Sciatic nerve (tissue), 2 donors: ENCODE measurements at regions not wholly inside any gene's neighbourhood (a gene's known extent, or its start where the extent isn't known, plus 50 kb on each side); places are given as distances from the start of the nearest gene placed in this dataset.

Experiments
- ATAC-seq: fragments of 200-7000 bp; cut with Tn5 transposase; one replicate; pipeline ENCODE4 v1.9.1; 2020; ENCODE audit warnings: mild to moderate bottlenecking, moderate library complexity
- DNase-seq: peaks from one replicate; pipeline ENCODE4 v3.0.0-alpha.2; 2020; ENCODE audit warnings: low spot score
- intact Hi-C: fragments of 100-400 bp; cut with DNase I; formaldehyde crosslinking; loops from one replicate; pipeline ENCODE4 v1.14.2; 2022
- donor health status: DM: no; HTN: no; CAD: no.
- donor health status: DM: no; HTN: no; CAD: no.

DNA sequence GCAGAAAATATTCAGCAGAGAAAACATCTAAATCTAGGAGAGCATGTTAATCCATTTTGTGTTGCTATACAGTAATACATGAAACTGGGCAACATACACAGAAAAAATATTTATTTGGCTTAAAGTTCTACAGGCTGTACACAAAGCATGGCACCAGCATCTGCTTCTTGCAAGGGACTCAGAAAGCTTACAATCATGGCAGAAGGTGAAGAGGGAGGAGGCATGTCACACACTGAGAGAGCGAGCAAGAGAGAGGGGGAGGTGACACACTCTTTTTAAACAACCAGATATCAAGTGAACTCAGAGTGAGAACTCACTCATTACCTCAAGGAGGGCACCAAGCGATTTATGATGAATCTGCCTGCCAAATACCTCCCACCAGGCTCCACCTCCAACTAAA lies 94.2 kb upstream of the CNOT2 start:
- no peak for ATAC-seq
- no peak for DNase-seq
- intact Hi-C loops: no loop called here

DNA sequence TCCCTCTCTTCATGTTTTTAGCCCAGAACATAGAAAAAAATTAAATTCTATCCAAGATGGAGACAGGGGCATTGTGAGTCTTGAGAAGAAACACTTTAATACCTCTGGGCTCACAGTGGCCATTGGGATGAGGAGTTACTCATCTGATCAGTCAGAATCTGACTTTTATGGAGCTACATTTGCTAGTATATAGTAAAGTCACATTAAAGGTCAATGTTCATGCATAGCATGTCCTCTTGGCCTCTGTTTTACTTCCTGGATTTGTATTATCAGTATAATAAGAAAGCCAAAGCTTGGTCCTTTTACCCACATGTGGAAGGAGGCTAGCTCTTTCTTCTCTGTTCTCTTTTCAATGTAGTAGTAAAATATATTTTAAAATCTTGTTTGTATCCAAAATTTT lies 93.6 kb upstream of the CNOT2 start:
- no peak for DNase-seq
- intact Hi-C loops: no loop called here
- ATAC-seq: no peak

DNA sequence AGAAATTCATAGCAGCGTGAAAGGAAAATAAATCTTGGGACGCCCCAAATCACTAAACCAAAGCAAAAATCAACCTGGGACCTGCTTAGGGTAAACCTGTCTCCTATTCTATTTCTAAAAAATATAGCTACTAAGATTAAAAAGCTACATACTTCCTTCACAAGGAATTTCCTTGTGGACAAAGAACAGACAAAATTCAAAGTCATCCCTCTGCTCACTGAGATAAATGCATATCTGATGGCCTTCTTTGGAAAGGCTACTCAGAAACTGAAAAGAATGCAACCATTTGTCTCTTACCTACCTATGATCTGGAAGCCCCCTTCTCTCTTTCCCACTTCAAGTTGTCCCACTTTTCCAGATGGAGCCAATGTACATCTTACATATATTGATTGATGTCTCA lies 93.0 kb upstream of the CNOT2 start:
- ATAC-seq (no peak), DNase-seq (no peak)
- intact Hi-C loops: no loop called here

DNA sequence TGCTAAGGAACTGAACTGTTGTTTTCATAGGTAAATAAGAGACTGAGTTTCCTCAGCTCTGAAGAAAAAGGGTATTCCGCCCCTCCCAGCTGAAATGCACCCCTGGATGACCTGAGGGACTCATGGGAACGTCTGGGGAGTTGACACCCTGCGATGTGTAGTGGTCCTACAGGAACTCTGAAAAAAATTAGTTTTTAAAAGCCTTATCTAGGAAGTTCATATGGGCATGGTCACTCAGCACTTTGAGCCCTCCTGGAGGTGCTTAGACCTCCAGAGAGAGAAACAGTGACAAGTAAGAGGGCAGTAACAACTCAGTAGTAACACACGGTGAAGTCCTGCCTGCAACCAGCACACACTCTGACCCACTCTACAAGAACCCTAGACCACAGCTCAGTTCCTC lies 91.2 kb upstream of the CNOT2 start:
- intact Hi-C loops: no loop called here
- no peak for ATAC-seq
- DNase-seq: no peak

DNA sequence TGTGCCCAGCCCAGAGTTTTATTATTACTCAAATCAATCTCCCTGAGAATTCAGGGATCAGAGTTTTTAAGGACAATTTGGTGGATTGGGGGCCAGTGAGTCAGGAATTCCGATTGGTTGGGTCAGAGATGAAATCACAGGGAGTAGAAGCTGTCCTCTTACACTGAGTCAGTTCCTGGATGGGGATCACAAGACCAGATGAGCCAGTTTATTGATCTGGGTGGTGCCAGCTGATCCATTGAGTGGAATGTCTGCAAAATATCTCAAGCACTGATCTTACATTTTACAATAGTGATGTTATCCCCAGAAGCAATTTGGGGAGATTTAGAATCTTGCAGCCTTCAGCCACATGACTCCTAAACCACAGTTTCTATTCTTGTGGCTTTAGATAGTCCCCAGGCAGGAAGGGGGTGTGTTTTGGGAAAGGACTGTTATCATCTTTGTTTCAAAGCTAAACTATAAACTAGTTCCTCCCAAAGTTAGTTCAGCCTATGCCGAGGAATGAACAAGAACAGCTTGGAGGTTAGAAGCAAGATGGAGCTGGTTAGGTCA lies 89.1 kb upstream of the CNOT2 start:
- intact Hi-C loops: no loop called here
- ATAC-seq: no peak
- DNase-seq: no peak

DNA sequence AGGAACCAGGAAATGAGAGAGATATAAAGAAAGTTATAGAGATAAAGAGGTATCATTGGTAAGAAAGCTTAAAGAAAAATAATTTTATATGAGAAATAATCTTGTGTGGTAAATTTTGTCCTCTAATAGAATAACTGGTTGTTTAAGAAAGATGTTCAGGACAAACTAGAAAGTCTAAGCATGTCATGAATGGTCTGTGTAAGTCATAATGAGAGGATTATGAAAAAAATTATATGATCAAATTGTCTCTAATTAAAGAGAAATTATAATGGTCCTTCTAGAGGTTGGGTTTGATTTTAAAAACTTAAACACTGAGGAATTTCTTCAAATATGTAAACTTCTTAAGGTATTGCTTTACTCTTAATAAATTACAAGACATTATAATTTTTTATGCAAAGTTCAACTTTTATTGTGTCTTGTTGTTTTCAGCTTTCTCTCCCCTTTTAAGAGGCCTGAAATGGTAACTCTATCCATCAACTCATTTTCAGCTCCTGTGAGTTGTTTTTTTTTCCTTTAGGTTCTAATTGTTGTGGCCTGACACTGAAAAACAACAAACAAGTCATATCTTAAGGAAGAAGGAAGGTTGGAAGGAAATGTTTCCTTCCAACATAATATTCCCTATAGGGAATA lies 88.2 kb upstream of the CNOT2 start:
- intact Hi-C loops: no loop called here
- DNase-seq: no peak
- no peak for ATAC-seq

DNA sequence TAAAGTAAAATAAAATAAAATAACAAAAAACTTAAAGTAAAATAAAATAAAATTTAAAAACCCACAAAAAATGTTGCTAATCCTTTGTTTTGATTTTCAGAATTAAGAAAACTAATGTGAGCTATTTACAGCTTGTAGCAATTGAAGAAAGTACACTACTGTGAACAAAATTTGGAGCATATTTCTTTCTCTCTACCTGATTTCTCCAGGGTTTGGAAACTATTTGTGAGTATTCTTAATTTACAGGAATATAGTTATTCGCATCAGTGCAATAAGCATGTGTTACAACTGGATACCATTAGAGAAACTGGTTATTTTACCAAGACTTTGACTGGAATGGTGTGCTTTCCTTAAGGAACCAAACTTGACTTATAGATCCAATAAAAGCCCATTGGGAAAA lies 86.1 kb upstream of the CNOT2 start:
- intact Hi-C loops: no loop called here
- ATAC-seq: no peak
- no peak for DNase-seq

DNA sequence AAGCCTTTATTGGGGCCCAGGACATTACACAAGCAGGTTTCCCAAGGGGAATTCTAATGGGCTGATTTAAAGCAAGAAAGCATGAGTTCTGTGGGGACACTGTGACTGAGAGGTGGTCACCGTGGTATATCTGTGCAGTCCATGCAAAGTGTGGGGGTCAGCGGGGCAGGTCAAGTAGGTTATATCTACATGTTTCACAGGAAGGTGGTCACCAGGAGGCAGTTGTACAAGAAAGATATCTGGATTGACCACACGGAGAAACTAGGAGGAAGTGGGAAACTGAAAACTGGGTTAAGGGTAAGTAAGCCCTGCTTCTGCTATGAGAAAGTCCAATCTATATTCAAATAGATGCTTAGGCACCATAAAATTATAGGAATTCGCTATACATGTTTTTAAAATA lies 77.8 kb upstream of the CNOT2 start:
- ATAC-seq: no peak
- intact Hi-C loops: no loop called here
- DNase-seq: no peak

DNA sequence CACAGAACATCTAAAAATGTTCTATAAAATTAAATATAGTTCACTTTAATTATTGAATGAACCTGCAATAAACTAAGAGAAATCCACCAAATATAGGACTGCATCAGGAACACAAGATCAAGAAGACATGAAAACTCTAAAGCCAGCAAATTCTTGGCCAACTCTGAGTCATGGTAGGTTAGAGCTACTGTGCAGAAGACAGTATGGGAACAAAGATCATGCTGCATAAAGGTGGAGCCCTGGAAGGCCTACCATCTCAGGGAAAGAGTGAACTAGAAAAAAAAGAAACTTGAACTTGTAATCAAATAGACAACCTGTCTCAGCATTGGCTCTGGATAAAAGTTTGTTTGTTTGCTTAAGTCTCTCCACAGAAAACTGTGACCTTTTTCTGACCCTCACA lies 66.9 kb upstream of the CNOT2 start:
- DNase-seq (no peak), ATAC-seq (no peak)
- intact Hi-C loops: no loop called here

DNA sequence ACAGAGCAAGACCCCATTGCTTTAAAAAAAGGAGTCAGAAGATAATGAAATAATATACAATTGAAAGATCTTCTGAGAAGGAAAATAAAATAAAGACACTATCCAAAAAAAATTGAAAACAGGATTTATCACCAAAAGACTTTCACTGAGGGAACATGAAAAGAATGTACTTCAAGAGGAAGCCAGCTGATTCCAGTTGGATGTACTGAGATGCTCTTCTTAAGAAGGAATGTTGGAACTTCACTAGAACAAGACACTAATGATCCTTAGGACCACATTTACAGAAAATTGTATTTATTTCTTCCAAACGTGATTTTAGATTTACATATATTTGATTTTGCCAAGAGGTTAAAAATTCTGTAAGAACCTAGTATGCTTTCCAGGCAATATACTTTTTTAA lies 65.6 kb upstream of the CNOT2 start:
- ATAC-seq: no peak

DNA sequence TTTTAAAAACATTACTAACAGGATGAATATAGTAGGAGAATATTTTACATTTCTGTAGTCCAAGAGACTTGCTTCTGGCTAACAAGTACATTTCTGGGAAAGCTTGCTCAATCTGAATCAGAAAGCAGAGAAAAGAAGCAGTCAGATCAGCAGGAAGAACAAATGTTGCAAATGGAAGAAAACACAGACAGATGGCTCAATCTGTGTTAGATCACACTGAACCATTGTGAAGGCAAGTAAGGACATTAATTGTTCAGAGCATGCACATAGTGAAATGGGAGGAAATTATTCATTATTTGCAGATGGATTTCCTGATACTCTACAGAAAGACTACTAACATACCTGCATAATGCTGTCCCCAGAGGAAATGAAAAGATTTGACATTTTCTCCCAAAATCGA lies 65.2 kb upstream of the CNOT2 start:
- intact Hi-C loops: no loop called here
- DNase-seq (no peak), ATAC-seq (peak; percentile 79)

More for the DNA sequence above, 65.6 kb upstream of the CNOT2 start:
- intact Hi-C loops: no loop called here
- DNase-seq: no peak

DNA sequence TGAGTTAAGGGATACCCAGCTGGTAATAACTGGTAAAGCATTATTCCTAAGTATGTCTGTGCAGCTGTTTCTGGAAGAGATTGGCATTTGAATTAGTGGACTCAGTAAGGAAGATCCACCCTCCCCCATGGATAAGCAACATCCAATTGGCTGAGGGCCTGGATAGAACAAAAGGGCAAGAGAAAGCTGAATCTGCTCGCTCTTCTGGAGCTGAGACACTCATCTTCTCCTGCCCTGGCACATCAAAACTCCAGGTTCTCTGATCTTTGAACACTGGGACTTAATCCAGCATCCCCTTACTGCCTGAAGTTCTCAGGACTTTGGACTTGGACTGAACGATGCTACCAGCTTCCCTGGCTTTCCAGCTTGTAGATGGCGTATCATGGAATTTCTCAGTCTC lies 63.1 kb upstream of the CNOT2 start:
- ATAC-seq (no peak), DNase-seq (no peak)
- intact Hi-C loops: no loop called here

DNA sequence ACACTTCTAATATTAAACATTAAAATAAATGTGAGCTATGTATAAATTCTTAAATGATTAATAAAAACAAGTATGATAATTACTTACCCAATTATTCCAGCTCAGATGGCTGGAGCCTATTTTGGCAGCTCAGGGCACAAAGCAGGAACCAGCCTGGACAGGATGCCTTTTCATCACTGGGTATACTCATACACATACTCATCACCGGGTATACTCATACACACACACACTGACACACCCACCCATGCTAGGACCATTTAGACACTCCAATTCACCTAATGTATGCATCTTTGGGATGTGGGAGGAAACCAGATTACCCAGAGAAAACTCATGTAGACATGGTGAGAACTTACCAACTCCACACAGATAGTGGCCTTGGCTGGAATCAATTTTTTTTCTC lies 57.9 kb upstream of the CNOT2 start:
- DNase-seq: no peak
- intact Hi-C loops: no loop called here
- no peak for ATAC-seq

DNA sequence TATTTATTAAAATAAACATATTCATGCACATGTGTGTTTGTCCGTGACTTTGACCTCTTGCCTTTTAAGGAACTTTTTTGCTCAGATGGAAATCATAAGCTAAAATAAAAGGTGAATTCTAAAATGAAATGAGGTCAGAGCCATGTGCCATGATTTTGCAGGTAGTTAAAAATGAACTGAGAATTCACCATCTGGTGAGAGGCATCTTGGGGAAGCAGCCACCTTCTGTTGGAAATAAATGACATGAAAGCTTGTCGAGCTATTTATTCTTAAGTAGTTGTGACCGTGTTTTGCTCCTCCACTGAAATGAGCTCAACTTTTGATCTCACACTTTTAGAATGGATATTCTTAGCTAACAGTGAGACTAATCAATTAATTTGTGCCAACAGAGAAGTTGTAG lies 56.8 kb upstream of the CNOT2 start:
- no peak for DNase-seq
- no peak for ATAC-seq
- intact Hi-C loops: no loop called here

DNA sequence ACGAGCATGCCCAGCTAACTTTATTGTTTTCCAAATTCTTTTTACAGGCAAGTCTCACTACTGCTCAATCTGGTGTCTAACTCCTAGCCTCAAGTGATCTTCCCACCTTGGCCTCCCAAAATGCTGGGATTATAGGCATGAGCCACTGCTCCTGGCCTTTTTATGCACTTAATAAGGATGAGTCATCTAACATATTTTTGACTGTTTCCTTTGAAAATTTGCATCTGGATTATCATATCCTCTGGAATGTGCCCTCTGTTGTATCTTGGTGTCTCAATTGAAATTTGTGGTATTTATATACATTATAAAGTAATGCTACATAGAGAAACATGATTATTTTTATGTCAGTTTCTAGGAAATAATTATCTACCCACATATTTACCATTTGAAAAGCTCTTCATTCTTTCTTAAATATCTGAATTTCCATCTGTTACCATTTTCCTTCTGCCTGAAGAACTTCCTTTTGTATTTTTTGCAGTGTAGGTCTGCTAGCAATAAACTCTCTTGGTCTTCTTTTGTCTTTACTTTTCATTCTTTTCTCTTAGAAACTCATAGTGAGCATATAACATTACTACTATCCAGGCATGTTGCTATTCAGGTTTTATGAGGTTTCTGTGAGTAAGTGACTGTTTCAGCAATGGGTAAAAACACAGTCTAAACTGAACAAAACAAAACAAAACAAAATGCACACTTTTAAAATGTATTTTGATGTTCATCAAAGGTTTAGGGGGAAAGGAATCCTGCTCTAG lies 52.8 kb upstream of the CNOT2 start:
- DNase-seq (no peak), ATAC-seq (no peak)
- intact Hi-C loops: no loop called here
